ENCODE measurements at regions not wholly inside any gene's neighbourhood (a gene's known extent, or its start where the extent isn't known, plus 50 kb on each side); places are given as distances from the start of the nearest gene placed in this dataset.

DNA sequence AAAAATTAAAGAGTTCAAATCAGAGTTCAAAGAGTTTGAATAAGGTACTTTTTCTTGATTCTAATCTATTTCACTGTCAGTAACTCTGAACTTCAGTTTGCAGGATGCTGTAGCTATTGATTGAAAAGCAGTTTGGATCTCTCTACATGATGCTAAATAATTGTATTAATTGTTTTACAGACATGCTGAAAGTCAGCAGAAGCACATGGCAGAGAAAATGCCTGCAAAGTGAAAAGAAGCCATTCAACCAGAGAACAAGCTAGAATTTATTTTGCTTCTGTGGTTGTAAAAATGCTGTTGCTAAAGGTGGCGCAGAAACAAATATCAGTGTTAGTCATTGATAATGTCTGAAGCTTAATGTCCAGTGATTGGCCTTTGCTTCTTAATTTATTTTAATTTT is 92.1 kb upstream of the IL12A start:
- peaks cover 11 to 16% of the 10 kb centered on the region in 2 donors for H3K4me1 ChIP-seq
- H3K9me3 ChIP-seq: no peaks in the 10 kb centered on the region
- H3K36me3 ChIP-seq: peaks cover 10 to 33% of the 10 kb centered on the region in 2 donors
- H3K27ac ChIP-seq: no peak overlapping the region
- no peak overlapping the region for H3K4me3 ChIP-seq
- H3K27me3 ChIP-seq: no peaks in the 10 kb centered on the region
- intact Hi-C loops (cut with DNase I): no loop called here
- no peak for DNase-seq (ENCODE audit: low spot score in 2 of 2)
- TF ChIP-seq, protein P1, sequence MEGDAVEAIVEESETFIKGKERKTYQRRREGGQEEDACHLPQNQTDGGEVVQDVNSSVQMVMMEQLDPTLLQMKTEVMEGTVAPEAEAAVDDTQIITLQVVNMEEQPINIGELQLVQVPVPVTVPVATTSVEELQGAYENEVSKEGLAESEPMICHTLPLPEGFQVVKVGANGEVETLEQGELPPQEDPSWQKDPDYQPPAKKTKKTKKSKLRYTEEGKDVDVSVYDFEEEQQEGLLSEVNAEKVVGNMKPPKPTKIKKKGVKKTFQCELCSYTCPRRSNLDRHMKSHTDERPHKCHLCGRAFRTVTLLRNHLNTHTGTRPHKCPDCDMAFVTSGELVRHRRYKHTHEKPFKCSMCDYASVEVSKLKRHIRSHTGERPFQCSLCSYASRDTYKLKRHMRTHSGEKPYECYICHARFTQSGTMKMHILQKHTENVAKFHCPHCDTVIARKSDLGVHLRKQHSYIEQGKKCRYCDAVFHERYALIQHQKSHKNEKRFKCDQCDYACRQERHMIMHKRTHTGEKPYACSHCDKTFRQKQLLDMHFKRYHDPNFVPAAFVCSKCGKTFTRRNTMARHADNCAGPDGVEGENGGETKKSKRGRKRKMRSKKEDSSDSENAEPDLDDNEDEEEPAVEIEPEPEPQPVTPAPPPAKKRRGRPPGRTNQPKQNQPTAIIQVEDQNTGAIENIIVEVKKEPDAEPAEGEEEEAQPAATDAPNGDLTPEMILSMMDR (IDR thresholded peaks at IDR 0.05): no peak

DNA sequence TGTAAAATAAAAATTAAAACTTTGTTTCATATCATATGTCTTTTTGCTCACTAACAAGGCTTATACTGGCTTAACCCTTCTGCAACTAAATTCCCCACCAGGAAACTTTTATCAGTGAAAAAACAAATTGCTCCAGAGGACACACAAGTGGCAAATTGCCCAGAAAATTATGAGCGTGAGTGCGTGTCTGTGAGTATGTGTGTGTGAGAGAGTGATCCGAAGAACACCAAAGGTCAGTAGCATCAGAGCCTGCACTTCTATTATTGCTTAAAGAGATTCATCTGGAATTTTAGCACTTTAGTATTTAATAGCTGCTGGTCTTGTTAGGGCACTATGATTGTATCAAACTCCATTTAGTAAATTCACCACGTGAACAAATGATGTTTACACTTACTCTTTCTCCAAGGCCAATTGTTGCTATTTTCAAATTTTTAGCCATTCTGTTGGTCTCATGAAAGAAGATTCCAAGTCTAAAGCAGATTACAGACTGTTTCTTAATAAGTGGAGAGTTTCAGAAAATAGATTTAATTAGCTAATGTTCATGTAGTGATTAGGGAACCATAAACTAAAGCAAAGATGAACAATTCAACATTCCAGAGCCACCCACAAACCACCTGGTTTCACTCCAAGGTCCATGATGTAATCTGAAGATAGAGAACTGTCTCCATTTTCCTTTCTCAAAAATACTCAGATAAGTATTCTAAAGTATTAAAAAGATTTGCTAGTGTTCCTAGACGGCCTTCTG is 91.1 kb upstream of the IL12A start:
- TF ChIP-seq, protein P1 (IDR thresholded peaks at IDR 0.05): no peak
- H3K36me3 ChIP-seq: peaks cover 10 to 33% of the 10 kb centered on the region in 2 donors
- intact Hi-C loops (cut with DNase I): no loop called here
- H3K27me3 ChIP-seq: no peaks in the 10 kb centered on the region
- H3K4me1 ChIP-seq: peaks cover 6 to 10% of the 10 kb centered on the region in 2 donors
- no peak overlapping the region for H3K27ac ChIP-seq
- DNase-seq (ENCODE audit: low spot score in 2 of 2): no peak
- no peaks in the 10 kb centered on the region for H3K9me3 ChIP-seq
- H3K4me3 ChIP-seq: no peak overlapping the region

DNA sequence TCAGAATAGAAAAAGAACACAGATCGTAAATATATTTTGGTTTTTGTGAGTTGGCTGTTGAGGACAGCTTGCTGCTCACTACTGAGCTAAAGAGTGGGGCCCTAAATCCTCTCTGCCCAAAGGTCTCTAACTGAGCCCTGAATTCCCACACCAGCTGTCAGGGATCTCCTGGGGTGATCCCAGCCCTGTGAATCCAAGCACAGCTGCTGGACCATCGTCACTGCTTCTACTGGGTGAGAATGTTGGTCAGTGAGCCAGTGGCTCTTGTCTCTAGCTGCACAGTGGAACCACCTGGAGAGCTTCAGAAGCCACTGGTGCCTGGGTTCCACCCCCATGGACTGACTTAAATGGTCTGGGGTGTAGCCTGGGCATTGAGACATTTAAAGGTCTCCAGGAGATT is 90.5 kb upstream of the IL12A start:
- Histone ChIP-seq H3K4me1 (peaks cover 4 to 10% of the 10 kb centered on the region in 2 donors), H3K27ac (no peak overlapping the region), H3K27me3 (no peaks in the 10 kb centered on the region), H3K9me3 (no peaks in the 10 kb centered on the region), H3K36me3 (peaks cover 6 to 33% of the 10 kb centered on the region in 2 donors), H3K4me3 (no peak overlapping the region)
- TF ChIP-seq, protein P1 (IDR thresholded peaks at IDR 0.05): no peak
- intact Hi-C loops (cut with DNase I): no loop called here
- DNase-seq (ENCODE audit: low spot score in 2 of 2): no peak

DNA sequence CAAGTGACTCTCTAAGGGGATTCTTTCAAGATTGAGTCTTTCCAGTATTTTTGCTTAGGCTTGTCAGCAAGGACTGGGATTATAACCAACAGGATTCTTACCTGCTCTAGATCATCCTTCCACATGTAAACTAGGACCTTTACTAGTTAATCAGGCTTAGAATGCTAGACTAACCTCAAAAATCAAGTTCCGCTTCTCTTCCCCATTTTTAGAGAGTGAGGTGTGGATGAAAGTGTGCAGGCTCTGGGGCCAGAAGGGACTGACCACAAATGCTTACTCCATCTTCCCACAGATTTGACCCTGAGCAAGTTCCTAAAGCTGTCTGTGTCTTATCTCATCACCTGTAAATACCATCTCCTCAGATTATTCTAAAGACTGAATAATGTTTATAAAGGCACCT is 89.5 kb upstream of the IL12A start:
- Histone ChIP-seq H3K36me3 (peaks cover 0 to 27% of the 10 kb centered on the region in 2 donors), H3K9me3 (no peaks in the 10 kb centered on the region), H3K4me1 (peaks cover 3 to 4% of the 10 kb centered on the region in 2 donors), H3K4me3 (no peak overlapping the region), H3K27ac (no peak overlapping the region), H3K27me3 (no peaks in the 10 kb centered on the region)
- TF ChIP-seq, protein P1 (IDR thresholded peaks at IDR 0.05): no peak
- DNase-seq (ENCODE audit: low spot score in 2 of 2): no peak
- intact Hi-C loops (cut with DNase I): no loop called here

DNA sequence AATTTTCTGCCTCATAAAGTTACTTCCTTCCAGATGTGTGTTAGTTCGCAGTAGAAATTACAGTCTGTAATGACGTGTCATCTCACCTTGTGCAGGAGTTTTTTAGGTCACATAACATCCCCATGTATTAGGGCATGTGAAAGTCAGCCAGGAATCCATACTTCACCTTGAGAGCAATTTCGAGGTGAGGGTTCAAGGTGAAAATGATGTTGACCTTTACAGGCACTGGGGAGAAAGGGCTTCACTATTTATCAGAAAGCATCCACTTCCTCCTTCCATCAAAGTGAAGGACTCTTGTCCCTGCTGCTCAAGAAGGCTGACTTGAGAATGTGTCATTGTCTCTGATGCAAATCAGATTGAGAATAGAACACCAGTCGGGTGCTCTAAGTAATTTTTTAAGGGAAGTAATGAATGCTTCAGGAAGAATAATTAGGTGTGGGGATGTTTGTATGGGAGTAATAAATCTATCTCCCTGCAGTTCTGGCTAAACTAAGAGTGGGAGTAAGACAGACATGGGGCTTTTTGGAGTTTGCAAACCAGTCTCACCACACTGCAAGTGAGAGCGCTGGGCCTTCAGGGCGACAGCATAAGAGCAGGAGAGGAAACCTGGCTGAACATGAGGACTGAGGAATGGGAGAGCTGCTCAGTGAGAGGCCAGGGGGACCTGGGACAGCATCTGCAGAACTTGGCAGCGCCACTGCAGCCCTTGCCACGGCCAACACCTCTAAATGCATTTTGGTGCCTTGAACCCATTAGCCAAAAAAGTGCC is 85.9 kb upstream of the IL12A start:
- Histone ChIP-seq H3K9me3 (no peaks in the 10 kb centered on the region), H3K27me3 (no peaks in the 10 kb centered on the region), H3K4me3 (no peak overlapping the region), H3K36me3 (peaks cover 0 to 15% of the 10 kb centered on the region in 2 donors), H3K4me1 (no peaks in the 10 kb centered on the region), H3K27ac (no peak overlapping the region)
- intact Hi-C loops (cut with DNase I): no loop called here
- no peak for DNase-seq (ENCODE audit: low spot score in 2 of 2)
- TF ChIP-seq, protein P1 (IDR thresholded peaks at IDR 0.05): no peak
